GM19328 (cell line): ENCODE measurements at regions not wholly inside any gene's neighbourhood (a gene's known extent, or its start where the extent isn't known, plus 50 kb on each side); places are given as distances from the start of the nearest gene placed in this dataset.
"Not testable (repeated sequence)": the region's sequence is repeated elsewhere in the genome, so short reads cannot be mapped to it uniquely, and the experiment has no call there.

Source experiments
- ATAC-seq: cut with Tn5 transposase; IDR thresholded peaks from one replicate; pipeline ENCODE4 v1.9.1; 2021; ENCODE audit warnings: mild to moderate bottlenecking, moderate library complexity; ENCODE audit not compliant: unreplicated experiment

DNA sequence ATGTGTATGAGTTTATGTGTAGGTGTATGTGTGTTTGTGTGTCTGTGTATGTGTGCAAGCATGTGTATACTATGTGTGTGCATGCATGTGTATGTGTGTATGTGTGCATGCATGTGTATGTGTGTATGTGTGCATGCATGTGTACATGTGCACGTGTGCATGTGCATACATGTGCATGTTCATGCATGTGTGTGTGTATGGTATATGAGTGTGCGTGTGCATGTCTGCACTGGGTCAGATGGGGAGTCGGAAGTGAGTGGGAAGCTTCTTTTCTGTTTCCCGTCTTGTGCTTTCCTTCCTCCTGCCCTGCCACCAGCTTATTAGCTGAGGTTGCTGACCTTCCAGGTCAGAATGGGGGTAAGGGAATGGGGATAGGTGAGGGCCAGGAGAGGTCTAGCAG, 174.7 kb downstream of the MAP2K4 start:
- ATAC-seq = no peak

DNA sequence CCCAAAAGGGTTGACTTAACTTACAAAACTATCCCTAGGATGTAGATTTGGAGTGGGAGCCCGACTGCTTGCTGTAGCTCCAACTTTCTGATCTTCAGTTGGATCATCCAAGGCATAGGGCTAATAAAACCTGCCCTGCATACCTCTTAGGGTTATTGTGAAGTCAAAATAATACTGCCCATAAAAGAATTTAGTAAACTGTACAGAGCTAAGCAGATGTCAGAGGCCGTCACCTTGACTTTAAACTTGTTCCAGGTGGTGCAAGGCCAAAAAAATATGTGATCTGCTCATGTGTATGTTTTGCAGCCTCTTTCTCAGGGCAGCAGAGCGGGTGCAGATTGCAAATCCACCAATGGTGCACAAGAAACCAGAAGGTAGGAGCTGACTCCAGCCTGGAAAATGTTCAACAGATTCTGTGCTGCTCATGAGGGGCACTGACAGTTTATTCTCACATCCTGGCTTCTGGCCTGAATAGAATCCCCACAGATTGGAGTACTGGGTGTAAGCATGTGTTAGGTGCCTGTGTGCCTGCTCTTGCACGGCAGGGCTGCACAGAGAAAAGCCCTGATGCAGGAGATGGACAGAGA, 180.7 kb downstream of the MAP2K4 start:
- no peak for ATAC-seq

DNA sequence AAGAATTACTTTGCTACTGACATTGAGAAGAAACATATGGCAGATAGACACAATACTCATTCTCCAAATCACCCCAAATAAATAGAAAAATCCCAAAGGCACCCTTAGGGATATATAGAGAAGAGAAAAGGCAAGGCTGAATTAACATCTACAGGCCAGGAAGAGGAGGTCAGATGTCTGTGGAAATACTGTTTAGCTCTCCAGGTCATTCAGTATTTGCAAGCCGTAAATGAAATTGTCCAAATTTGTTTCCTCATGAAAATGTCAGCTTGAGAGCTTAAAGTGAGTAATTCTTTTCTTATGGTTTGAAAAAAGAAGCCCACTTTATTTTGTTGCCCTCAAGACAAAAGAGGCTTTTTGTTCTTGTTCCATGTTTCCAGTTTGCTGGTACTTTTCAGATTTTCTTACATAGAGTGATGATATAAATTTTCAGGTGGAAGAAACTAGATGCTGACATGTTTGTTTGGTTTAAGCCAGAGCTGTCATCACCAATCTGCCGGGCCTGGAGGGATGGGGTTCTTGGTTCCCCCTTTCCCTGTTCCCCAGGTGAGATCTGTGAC, 189.0 kb downstream of the MAP2K4 start:
- ATAC-seq = no peak

DNA sequence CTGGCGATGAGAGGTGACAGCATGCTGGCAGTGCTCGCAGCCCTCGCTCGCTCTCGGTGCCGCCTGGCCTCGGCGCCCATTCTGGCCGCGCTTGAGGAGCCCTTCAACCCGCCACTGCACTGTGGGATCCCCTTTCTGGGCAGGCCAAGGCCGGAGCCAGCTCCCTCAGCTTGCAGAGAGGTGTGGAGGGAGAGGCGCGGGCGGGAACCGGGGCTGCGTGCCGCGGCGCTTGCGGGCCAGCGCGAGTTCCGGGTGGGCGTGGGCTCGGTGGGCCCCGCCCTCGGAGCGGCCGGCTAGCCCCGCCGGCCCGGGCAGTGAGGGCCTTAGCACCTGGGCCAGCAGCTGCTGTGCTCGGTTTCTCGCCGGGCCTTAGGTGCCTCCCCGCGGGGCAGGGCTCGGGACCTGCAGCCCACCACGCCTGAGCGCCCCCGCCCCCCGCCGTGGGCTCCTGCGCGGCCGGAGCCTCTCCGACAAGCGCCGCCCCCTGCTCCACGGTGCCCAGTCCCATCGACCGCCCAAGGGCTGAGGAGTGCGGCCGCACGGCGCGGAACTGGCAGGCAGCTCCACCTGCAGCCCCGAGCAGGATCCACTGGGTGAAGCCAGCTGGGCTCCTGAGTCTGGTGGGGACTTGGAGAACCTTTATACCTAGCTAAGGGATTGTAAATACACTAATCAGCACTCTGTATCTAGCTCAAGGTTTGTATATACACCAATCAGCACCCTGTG, 200.2 kb downstream of the MAP2K4 start:
- not testable (repeated sequence) for ATAC-seq

DNA sequence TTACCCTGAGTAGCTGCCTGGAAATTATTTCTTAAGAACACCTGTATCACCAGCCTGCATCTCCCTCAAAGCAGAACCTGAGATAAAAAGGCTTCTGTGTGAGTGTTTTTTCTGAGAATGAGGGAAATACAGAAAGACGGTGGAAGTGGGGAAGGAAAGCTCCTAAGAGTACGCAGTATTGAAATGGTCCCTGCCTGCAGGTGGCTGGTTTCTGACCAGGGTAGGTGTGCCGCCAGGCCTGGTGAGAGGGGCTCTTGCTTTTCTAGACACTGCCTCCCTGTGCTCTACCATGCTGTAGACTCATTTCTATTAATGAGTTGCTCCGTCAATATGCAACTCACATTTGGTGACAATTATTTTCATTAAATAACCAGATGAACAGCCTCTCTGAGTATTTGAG, 201.7 kb downstream of the MAP2K4 start:
- ATAC-seq = no peak

DNA sequence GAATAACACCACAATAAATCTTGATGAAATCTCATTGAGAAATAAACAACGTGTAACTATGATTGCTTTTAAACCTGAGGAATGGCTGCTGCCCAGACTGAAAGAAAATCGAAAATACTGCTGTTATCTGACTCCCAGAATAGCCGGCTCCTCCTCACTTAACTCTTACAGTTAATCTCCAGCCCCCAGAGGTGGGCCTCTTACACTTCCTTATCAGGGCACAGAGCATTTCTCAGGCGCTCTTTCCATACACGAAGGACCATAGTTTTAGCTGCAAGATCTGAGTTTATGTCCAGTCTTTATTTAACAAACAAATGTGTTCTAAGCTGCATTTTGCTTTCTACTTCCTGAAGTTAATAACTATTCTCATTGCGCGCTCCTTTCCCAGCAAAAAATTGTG, 206.9 kb downstream of the MAP2K4 start:
- ATAC-seq = no peak

DNA sequence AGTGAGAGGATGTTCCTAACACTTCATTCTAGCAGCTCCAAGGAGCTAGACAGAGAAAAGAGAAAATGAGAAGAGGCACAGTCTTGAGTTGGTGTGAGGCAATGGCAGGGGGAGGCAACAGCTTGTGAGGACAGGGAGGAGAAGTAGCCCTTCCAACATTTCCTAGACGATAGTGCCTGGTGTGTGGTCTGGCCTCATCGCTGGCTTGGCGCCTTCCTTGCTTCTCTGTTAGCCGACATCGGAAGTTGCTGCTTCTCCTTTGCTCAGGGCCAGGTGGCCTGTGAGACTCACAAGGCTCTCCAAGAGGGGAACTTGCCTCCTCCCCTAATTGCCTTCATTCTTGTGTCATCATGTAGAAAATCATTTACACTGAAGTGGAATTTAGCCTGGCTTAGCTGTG, 208.7 kb downstream of the MAP2K4 start:
- ATAC-seq = no peak

DNA sequence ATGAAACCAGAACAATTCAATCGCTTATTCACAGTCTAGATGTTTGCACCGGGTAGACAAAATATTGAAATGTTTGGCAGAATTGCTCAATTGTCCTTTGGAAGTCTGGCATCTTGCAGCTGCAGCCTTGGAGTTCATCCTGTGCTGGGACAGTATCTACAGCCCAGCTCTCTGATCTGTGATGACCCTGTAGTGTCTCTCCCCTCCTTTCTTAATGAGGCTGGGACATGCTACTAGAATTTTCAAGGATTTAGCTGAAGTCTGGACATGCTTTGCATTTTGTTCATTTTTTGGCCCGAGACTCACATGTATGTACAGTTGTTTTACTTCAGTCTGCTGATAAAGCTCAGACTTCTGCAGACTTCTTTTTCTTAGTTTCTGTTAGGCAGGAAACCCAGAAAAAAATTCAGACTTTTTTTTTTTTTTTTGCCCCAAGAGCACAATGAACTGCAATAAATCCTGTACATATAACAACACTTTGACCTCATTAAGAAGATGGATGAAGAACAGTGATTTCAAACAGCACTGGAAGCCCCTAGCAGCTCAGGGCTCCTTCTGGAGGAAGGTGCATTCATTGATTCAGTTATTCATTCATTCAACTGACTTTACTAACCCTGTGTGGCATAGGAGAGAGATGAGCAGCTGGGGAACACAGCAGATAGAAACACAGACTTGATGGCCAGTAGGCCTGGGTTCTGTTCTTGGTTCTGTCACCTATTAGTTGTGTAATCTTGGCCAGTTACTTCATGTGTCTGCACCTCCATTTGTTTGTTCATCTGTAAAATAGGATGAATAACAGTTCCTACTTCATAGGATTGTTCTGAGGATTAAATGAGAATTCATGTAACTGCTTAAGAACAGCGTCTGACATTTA, 210.0 kb downstream of the MAP2K4 start:
- ATAC-seq = no peak

DNA sequence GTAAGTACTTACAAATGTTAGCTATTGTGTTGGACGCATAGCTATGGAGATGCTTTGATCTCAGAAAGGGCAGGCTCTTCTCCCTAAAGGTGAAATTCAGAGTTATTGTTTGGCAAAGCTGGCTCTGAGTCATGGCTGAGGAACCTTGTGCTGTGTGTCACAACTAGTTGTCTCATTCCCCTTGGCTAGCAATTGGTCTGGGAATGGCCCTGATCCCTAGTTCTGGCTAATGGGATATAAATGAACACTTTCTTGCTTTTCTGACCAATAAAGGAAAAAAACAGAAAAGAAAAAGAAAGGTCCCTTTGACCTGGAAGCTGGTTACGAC, 210.6 kb downstream of the MAP2K4 start:
- no peak for ATAC-seq

DNA sequence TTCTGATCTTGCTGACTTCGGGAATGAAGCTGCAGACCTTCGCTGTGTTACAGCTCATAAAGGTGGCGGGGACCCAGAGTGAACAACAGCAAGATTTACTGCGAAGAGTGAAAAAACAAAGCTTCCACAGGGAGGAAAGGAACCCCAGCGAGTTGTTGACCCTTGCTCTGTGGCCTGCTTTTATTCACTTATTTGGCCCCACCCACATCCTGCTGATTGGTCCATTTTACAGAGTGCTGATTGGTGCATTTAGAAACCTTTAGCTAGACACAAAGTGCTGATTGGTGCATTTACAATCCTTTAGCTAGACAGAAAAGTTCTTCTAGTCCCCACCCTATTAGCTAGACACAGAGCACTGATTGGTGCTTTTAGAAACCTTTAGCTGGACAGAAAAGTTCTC, 218.3 kb downstream of the MAP2K4 start:
- ATAC-seq = not testable (repeated sequence)

DNA sequence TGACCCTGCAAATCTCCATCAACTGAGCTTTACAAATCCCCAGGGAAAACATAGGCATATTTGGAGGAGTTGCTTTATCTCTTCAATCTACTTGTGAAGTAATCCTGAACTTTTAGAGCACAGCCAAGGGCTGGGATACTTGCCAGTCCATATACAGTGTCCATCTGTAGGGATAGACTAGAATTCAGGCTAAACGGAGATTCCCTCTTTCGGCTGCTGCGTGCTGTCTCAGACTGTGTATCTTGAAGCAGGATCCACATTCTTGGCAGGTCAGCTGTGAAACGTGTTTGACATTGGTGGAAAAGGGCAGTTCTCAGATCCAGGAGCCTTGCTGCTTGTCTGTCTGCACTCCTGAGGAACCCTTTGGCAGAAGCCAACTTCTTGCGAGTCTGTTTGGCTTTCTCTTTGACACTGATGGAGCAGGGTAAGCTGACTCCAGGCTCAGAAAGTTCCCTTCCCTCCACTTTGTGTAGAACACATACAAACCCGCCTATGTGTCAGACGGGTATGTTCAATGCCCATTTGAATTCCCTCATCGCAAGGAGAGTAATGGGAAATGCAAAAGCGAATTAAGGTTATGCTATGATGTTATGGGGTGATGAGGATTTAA, 221.8 kb downstream of the MAP2K4 start:
- ATAC-seq = no peak

DNA sequence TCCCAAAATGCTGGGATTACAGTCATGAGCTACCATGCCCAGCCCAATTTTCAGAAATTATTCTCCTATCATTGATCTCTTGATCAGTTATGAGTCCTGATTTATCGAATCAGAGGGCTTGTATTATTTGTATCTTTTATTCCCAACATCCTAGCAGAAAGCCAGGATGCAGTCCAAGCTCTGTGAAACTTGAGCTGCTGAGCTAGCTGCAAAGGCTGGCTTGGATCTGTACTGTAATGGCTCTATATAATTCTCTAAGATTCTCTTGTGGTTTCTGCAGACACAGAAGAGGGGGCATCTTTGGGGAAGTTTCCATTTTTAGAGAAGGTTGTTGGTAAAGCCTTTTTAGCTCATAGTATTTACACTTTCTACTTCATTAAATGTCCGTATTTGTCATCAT, 227.1 kb downstream of the MAP2K4 start:
- no peak for ATAC-seq

DNA sequence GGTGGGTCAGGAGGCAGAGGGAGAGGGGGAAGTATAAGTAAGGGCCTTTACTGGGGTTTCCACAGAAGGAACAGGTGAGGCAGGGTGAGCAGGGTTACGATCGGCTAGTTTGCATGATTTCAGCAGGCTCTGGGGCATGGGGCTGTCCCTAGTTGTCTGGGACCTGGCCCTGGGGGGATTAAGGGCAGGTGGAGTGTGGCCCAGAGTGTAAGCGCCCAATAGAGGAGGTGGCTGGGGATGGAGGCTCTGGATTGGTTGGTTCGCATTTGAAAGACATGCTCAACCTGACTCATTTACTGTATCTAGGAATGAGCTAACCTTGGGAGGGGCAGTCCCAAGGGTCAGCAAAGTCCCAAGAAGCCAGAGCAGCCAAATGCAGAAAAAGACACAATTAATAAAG, 230.3 kb downstream of the MAP2K4 start:
- no peak for ATAC-seq

DNA sequence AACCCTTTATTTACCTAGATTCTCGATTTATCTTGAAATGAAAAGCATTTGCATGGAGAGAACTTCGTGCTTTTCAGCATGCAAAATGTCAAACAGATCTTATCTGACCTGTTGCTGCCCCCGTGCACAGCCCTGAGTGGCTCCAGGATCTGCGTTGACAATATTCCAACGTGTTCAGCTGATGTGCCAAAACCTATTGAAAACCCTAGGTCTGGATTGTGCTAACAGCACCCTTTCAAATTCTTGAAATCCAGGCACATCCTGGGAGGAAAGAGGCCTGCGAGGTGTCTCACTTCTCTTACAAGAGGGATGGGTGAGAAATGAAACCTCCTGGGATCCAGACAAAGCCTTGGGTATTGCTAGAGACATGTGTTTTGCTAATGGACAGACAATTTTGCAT, 231.8 kb downstream of the MAP2K4 start:
- no peak for ATAC-seq

DNA sequence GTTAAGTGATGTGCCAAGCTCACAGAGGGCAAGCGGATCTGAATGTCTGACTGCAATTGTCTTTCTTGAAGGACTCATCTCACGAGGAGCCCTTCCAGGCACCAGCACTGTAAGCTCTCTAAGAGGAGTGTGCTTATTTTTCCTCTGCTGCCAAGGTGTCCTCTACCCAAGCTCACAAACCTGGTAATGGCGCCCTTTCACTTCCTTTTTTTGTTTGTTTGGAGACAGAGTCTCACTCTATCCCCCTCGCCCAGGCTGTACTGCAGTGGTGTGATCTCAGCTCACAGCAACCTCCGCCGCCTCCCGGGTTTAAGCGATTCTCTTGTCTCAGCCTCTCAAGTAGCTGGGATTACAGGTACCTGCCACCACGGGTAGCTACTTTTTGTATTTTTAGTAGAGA, 233.8 kb downstream of the MAP2K4 start:
- ATAC-seq = no peak

DNA sequence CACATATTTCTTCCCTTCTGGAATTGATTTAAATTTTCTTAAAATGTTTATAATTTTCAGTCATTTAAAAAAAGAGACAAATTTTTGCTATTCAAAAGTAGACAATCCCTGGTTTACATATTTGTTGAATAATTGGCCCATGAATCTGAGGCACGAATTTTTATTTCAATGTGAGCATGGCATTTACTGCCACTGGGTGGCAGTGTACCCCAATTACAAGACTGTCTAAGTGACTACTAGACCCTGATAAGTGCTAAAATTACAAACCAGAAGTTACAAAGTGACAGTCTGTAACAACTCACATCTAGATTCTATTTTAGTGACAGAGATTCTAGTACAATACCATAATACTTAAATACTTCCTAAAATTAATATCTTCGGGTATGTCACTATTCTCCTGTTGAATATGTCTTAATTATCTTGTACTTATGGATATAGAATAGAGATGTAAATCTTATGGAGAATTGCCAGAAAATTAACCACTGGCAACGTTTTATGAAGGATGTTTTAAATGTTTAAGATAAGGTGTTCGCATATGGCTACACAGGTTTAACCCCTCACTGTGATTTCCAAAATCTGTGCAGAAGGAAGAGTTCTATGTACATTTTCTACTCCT, 235.8 kb downstream of the MAP2K4 start:
- no peak for ATAC-seq

DNA sequence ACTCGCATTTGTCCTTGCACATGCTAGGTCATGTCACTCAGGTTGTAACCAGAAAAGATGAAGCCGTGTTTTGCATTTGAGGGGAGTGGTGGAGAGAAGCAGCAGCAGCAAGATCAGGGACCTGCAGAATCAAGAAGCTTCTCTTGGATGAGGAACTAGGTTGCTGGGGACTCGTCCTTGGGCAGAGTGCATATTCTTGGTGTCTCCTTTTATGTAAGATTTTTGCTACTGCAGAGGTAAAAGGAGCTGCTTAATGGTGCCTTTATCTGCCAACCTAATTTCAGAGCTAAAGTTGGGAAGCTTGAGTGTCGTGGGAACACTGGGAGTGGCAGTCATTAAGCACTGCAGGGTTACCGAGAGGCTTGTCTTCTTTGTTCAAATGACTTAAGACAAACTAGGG, 236.5 kb downstream of the MAP2K4 start:
- ATAC-seq = no peak

DNA sequence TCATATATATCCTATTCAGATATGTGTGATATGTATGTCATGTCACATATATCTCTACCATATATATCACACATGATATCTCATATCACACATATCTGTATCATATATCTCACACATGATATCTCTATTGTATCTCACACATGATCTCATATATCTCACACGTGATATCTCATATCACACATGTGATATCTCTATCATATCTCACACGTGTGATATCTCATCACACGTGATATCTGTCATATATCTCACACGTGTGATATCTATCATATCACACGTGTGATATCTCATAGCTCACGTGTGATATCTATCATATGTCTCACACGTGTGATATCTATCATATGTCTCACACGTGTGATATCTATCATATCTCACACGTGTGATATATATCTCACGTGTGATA, 240.7 kb downstream of the MAP2K4 start:
- no peak for ATAC-seq

DNA sequence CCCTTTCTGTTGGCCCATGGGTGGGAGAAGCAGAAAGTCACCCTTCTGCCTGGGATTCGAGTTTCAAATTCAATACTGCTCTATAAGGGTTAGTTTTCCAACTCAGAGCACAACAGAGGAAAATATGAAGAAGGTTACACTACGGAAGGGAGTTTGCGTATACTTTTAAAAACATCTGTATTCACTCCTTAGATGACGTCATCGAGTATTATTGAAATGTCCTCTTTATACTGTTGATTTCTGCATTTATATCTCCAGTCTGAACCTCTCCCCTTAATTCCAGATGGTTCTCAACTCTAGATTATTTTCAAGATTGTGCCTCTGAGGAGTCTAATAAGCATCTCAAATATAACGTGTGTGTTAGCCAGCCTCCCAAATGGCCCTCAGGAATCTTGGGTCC, 249.1 kb downstream of the MAP2K4 start:
- ATAC-seq = no peak

DNA sequence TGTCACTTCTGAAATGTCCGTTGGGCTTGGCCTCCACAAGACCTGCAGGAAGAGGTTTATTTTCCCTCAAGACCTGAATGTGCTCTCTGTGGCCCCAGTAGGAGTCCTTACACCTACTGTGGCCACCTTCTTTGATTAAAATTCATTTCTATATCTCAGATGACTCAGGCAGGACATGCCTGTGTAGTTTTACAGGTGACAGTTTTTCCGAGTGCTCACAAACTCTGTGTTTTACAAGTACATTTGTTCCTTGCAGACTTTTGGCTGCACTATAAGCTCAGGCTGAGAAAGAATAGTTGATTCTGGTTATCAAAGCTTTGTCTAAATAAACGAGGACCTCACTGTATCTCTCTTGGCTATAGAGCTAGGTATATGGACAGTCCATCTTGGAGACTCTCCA, 257.1 kb downstream of the MAP2K4 start:
- ATAC-seq = no peak

DNA sequence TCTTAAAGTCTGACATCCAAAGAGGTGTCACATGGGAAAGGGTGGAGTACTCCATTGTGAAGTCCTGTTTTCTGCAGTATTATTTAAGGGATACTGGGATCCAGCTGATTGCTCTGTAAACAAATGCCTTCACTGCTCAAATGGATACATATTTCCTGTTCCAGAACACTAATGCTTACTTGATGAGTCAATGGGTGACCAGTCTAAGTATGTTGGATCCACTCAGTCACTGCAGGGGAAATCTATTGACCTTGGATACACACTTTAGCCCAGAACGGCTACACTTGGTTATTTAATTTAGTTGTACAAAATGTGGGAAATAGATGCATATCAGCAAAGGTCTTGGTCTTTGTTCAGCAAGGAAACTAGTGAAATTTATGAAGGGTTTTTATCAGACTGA, 261.4 kb downstream of the MAP2K4 start:
- ATAC-seq = no peak
